Chondrocyte (in vitro differentiated cells): ENCODE measurements at regions not wholly inside any gene's neighbourhood (a gene's known extent, or its start where the extent isn't known, plus 50 kb on each side); places are given as distances from the start of the nearest gene placed in this dataset. TPM values are rescaled to one million over a fixed set of nuclear protein-coding genes. Genes with fewer than 3 reads are reported as not detected.

Source experiments
- DNase-seq: peaks from one replicate; pipeline ENCODE4 v3.0.0; 2021; ENCODE audit warnings: mixed read lengths, low spot score
- H3K27ac Mint-ChIP-seq: one replicate; pipeline ENCODE4 v1.8.0; 2021; ENCODE audit warnings: mild to moderate bottlenecking, moderate library complexity, mixed read lengths; ENCODE audit not compliant: unreplicated experiment
- H3K27me3 Mint-ChIP-seq: 2 replicates; pipeline ENCODE4 v1.8.0; 2021; ENCODE audit warnings: low read depth, mixed read lengths
- H3K36me3 Mint-ChIP-seq: 2 replicates; pipeline ENCODE4 v1.8.0; 2021; ENCODE audit warnings: low read depth, mixed read lengths
- H3K4me1 Mint-ChIP-seq: 2 replicates; pipeline ENCODE4 v1.8.0; 2021; ENCODE audit warnings: low read depth, mild to moderate bottlenecking, mixed read lengths
- H3K4me3 Mint-ChIP-seq: one replicate; pipeline ENCODE4 v1.8.0; 2021; ENCODE audit warnings: mild to moderate bottlenecking, moderate library complexity, mixed read lengths; ENCODE audit not compliant: unreplicated experiment
- H3K9me3 Mint-ChIP-seq: 2 replicates; pipeline ENCODE4 v1.8.0; 2021; ENCODE audit warnings: low read depth, mixed read lengths
- CTCF ChIP-seq: fragments of 200-600 bp; sonication (generic); IDR thresholded peaks from 2 replicates; pipeline ENCODE4 v1.5.0; 2021; ENCODE audit warnings: antibody characterized with exemption, mild to moderate bottlenecking, moderate library complexity
- microRNA-seq: library from miRNA; unstranded; fragments of <30 nt; microRNA quantifications from one replicate; pipeline ENCODE4 v1.2.0, GENCODE V29; 2020; ENCODE audit warnings: borderline number of aligned reads

GRCh38 chrX:39996536-39996935, 101.2 kb downstream of the BCOR start:
- H3K27me3 Mint-ChIP-seq, result no peaks in the 10 kb centered on the region
- no peak for DNase-seq

DNA sequence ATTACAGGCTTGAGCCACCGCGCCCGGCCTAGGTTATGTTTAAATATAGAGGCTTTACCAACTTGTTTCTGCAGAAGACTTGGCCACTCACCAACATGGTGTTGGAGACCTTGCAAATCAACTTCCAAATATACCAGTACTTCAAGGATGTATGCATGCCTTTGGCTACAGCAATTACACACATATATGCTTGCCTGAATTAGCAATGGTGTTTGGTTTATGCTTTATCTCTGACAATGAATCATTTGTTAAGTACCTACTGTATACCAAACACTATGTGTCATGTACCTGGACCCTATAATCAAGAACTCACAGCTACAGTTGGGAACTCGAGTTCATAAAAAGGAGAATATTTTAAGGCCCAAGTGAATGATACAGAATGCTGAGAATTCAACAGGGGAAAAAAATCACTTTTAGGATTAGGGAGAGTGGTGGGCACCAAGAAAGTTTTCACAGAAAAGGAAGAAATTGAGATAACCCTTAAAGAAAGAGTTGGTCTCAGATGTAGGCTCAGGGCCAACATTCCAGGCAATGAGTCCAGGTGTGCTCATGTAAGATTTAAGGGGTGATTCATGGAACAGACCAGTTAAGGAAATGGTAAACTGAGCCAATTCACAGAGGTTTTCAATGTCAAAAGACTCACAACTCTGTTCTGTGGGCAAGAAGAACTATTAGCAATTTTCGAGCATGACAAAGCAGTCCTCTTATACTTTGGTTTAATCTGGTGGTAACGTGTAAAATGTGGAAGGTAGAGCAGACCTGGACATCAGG, 98.9 kb downstream of the BCOR start:
- no peak overlapping the region for H3K27ac Mint-ChIP-seq
- no peaks in the 10 kb centered on the region for H3K4me1 Mint-ChIP-seq
- H3K9me3 Mint-ChIP-seq, result peaks cover 6% of the 10 kb centered on the region
- H3K4me3 Mint-ChIP-seq, result no peak overlapping the region
- DNase-seq, result no peak
- no peaks in the 10 kb centered on the region for H3K27me3 Mint-ChIP-seq
- no peaks in the 10 kb centered on the region for H3K36me3 Mint-ChIP-seq
- no peak for TF ChIP-seq CTCF

More at GRCh38 chrX:39996536-39996935, 101.2 kb downstream of the BCOR start:
- peaks cover 6% of the 10 kb centered on the region for H3K9me3 Mint-ChIP-seq
- no peaks in the 10 kb centered on the region for H3K4me1 Mint-ChIP-seq
- no peak overlapping the region for H3K4me3 Mint-ChIP-seq
- TF ChIP-seq CTCF, result no peak
- H3K36me3 Mint-ChIP-seq, result no peaks in the 10 kb centered on the region
- H3K27ac Mint-ChIP-seq, result no peak overlapping the region

Small RNA genes lying in the stretch of these regions (microRNA-seq; reads per million reads assigned to microRNA genes)
- gene MIR1587, result not detected
- not detected for gene MIR3937
